MM.1S (cell line): ENCODE measurements at regions not wholly inside any gene's neighbourhood (a gene's known extent, or its start where the extent isn't known, plus 50 kb on each side); places are given as distances from the start of the nearest gene placed in this dataset.

ENCODE experiments used
- DNase-seq: peaks from one replicate; pipeline ENCODE4 v3.0.0-alpha.2; 2015
- H2AFZ ChIP-seq: fragments of 300-600 bp; sonication (generic); 2 replicates; pipeline ENCODE4 v1.6.0; 2016; ENCODE audit warnings: antibody characterized with exemption, low read length
- H3F3A ChIP-seq: fragments of 300-600 bp; sonication (generic); 2 replicates; pipeline ENCODE4 v1.6.1; 2016; ENCODE audit warnings: mild to moderate bottlenecking, antibody characterized with exemption, low read length, moderate library complexity, mixed read lengths; ENCODE audit not compliant: insufficient read depth
- H3K27ac ChIP-seq: fragments of 300-600 bp; sonication (generic); 2 replicates; pipeline ENCODE4 v1.5.1; 2016; ENCODE audit warnings: mild to moderate bottlenecking, low read length
- H3K27me3 ChIP-seq: fragments of 300-600 bp; sonication (generic); replicated peaks from 2 replicates; pipeline ENCODE4 v1.6.0; 2016; ENCODE audit warnings: low read length; ENCODE audit not compliant: insufficient read depth
- H3K36me3 ChIP-seq: fragments of 300-600 bp; sonication (generic); replicated peaks from 2 replicates; pipeline ENCODE4 v1.6.1; 2016; ENCODE audit warnings: mild to moderate bottlenecking, low read length, mixed read lengths; ENCODE audit not compliant: insufficient read depth
- H3K4me1 ChIP-seq: fragments of 300-600 bp; sonication (generic); 2 replicates; pipeline ENCODE4 v1.6.1; 2016; ENCODE audit warnings: low read length, mixed read lengths
- H3K4me2 ChIP-seq: fragments of 300-600 bp; sonication (generic); 2 replicates; pipeline ENCODE4 v1.6.0; 2016; ENCODE audit warnings: low read depth, low read length
- H3K4me3 ChIP-seq: fragments of 300-600 bp; sonication (generic); 2 replicates; pipeline ENCODE4 v1.5.1; 2016; ENCODE audit warnings: low read length, mixed read lengths
- H3K79me2 ChIP-seq: fragments of 300-600 bp; sonication (generic); 2 replicates; pipeline ENCODE4 v1.6.1; 2016; ENCODE audit warnings: mixed run types, low read length, mixed read lengths
- H3K9ac ChIP-seq: fragments of 300-600 bp; sonication (generic); 2 replicates; pipeline ENCODE4 v1.6.1; 2016; ENCODE audit warnings: low read length, mixed read lengths
- H3K9me2 ChIP-seq: fragments of 300-600 bp; sonication (generic); replicated peaks from 2 replicates; pipeline ENCODE4 v1.6.1; 2016; ENCODE audit warnings: mild to moderate bottlenecking, low read length, mixed read lengths; ENCODE audit not compliant: insufficient read depth
- H3K9me3 ChIP-seq: fragments of 300-600 bp; sonication (generic); replicated peaks from 2 replicates; pipeline ENCODE4 v1.6.1; 2016; ENCODE audit warnings: mild to moderate bottlenecking, low read length, mixed read lengths; ENCODE audit not compliant: insufficient read depth
- H4K20me1 ChIP-seq: fragments of 300-600 bp; sonication (generic); 2 replicates; pipeline ENCODE4 v1.6.1; 2016; ENCODE audit warnings: mild to moderate bottlenecking, low read length, moderate library complexity, mixed read lengths; ENCODE audit not compliant: insufficient read depth
- CTCF ChIP-seq: fragments of 300-600 bp; sonication (generic); IDR thresholded peaks from 2 replicates; pipeline ENCODE4 v1.5.1; 2016; ENCODE audit warnings: antibody characterized with exemption, low read length, mixed read lengths
- EZH2 ChIP-seq: fragments of 300-600 bp; sonication (generic); optimal IDR thresholded peaks from 2 replicates; pipeline ENCODE3; 2017; ENCODE audit warnings: low read depth, mild to moderate bottlenecking, antibody characterized with exemption, low read length, mixed read lengths
- EZH2phosphoT487 ChIP-seq: fragments of 300-600 bp; sonication (generic); IDR thresholded peaks from 2 replicates; pipeline ENCODE4 v1.6.1; 2018; ENCODE audit warnings: antibody characterized with exemption, low read length

GRCh38 chr2:38433607-38433975, 56.5 kb upstream of the ATL2 start:
- H4K20me1 ChIP-seq: no peaks in the 10 kb centered on the region
- no peak overlapping the region for H3K27ac ChIP-seq
- no peak overlapping the region for H3K9ac ChIP-seq
- H2AFZ ChIP-seq: no peak overlapping the region
- H3F3A ChIP-seq: no peaks in the 10 kb centered on the region
- no peak overlapping the region for H3K4me2 ChIP-seq
- H3K9me3 ChIP-seq: no peaks in the 10 kb centered on the region
- no peaks in the 10 kb centered on the region for H3K27me3 ChIP-seq
- DNase-seq: no peak
- H3K4me3 ChIP-seq: no peak overlapping the region
- no peaks in the 10 kb centered on the region for H3K79me2 ChIP-seq
- H3K4me1 ChIP-seq: no peaks in the 10 kb centered on the region
- no peaks in the 10 kb centered on the region for H3K9me2 ChIP-seq
- TF ChIP-seq CTCF (no peak), EZH2 (no peak), EZH2phosphoT487 (no peak)
- no peaks in the 10 kb centered on the region for H3K36me3 ChIP-seq

GRCh38 chr2:38432820-38433606, 55.9 kb upstream of the ATL2 start:
- H3K79me2 ChIP-seq: no peaks in the 10 kb centered on the region
- TF ChIP-seq CTCF (no peak), EZH2 (no peak), EZH2phosphoT487 (no peak)
- H3K27ac ChIP-seq: no peak overlapping the region
- H3K4me3 ChIP-seq: no peak overlapping the region
- no peak overlapping the region for H2AFZ ChIP-seq
- no peaks in the 10 kb centered on the region for H3K36me3 ChIP-seq
- no peak overlapping the region for H3K9ac ChIP-seq
- no peaks in the 10 kb centered on the region for H3F3A ChIP-seq
- no peaks in the 10 kb centered on the region for H4K20me1 ChIP-seq
- no peaks in the 10 kb centered on the region for H3K9me2 ChIP-seq
- DNase-seq: no peak
- H3K9me3 ChIP-seq: no peaks in the 10 kb centered on the region
- H3K4me1 ChIP-seq: no peaks in the 10 kb centered on the region
- no peak overlapping the region for H3K4me2 ChIP-seq
- no peaks in the 10 kb centered on the region for H3K27me3 ChIP-seq

- no peaks in the 10 kb centered on the region for H3K79me2 ChIP-seq
- no peaks in the 10 kb centered on the region for H4K20me1 ChIP-seq
- DNase-seq: no peak
- H3F3A ChIP-seq: no peaks in the 10 kb centered on the region
- H2AFZ ChIP-seq: no peak overlapping the region
- H3K36me3 ChIP-seq: no peaks in the 10 kb centered on the region
- H3K27me3 ChIP-seq: no peaks in the 10 kb centered on the region
- no peaks in the 10 kb centered on the region for H3K9me2 ChIP-seq
- no peaks in the 10 kb centered on the region for H3K9me3 ChIP-seq
- H3K4me3 ChIP-seq: no peak overlapping the region
- no peak overlapping the region for H3K4me2 ChIP-seq
- H3K9ac ChIP-seq: no peak overlapping the region
- no peak overlapping the region for H3K27ac ChIP-seq
- no peaks in the 10 kb centered on the region for H3K4me1 ChIP-seq
- TF ChIP-seq EZH2phosphoT487 (no peak), CTCF (no peak), EZH2 (no peak)
Observed at GRCh38 chr2:38430597-38431207, 53.6 kb upstream of the ATL2 start.
